Erythroblast (primary cell): ENCODE measurements at regions not wholly inside any gene's neighbourhood (a gene's known extent, or its start where the extent isn't known, plus 50 kb on each side); places are given as distances from the start of the nearest gene placed in this dataset.

Source experiments
- GATA1 ChIP-seq: IDR thresholded peaks from 2 replicates; pipeline ENCODE4 v1.6.1; 2011; ENCODE audit warnings: low read depth, mild to moderate bottlenecking, control low read depth, low read length, moderate library complexity
- POLR2A ChIP-seq: IDR thresholded peaks from 2 replicates; pipeline ENCODE4 v1.6.1; 2011; ENCODE audit warnings: mild to moderate bottlenecking, low read length

DNA sequence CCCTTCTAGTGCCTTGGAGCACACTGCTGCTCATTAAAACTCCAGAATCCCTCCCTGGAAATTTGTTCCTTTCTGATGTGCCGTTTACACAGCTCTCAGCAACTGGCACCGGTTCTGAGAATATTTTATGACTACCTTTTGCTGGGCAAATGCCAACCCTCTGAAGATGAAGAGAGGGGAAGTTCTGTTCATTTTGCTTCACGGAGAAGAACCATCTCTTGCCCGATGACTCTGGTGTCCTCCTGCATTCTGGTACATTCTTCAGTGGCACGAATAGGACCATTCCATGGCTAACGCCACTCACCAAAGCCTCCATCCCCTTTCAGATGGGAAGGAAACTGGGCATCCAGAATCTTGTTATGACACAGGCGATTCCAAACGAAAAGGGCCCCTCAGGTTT, 96.2 kb upstream of the SIM2 start:
- TF ChIP-seq POLR2A (no peak), GATA1 (no peak)
